Cardiac muscle cell (in vitro differentiated cells and primary cell): ENCODE measurements at regions not wholly inside any gene's neighbourhood (a gene's known extent, or its start where the extent isn't known, plus 50 kb on each side); places are given as distances from the start of the nearest gene placed in this dataset.

Experiments
- DNase-seq, 2 donors: peaks; one replicate each; pipeline versions ENCODE4 v3.0.0 to v3.0.0-alpha.2; 2010 to 2017; ENCODE audit warnings: low read depth in 1 of 2, low spot score in 1 of 2
- H3K27ac ChIP-seq: fragments of 200-600 bp; sonication (generic); 2 replicates; pipeline ENCODE4 v1.5.1; 2016
- H3K27me3 ChIP-seq: fragments of 200-600 bp; sonication (generic); 2 replicates; pipeline ENCODE4 v1.6.0; 2016; ENCODE audit warnings: control low read depth
- H3K36me3 ChIP-seq: fragments of 200-600 bp; sonication (generic); 2 replicates; pipeline ENCODE4 v1.5.1; 2016; ENCODE audit warnings: control low read depth
- H3K4me1 ChIP-seq: fragments of 200-600 bp; sonication (generic); 2 replicates; pipeline ENCODE4 v1.8.1; 2017; ENCODE audit warnings: low read depth, mild to moderate bottlenecking, mixed run types
- H3K4me3 ChIP-seq: fragments of 200-600 bp; sonication (generic); 2 replicates; pipeline ENCODE4 v1.5.1; 2016; ENCODE audit warnings: mild to moderate bottlenecking
- H3K9me3 ChIP-seq: fragments of 200-600 bp; sonication (generic); 2 replicates; pipeline ENCODE4 v1.5.1; 2017; ENCODE audit warnings: low read depth, mild to moderate bottlenecking, control low read depth
- CTCF ChIP-seq: IDR thresholded peaks from 2 replicates; pipeline ENCODE4 v1.5.1; 2012; ENCODE audit warnings: low read depth, mild to moderate bottlenecking, low read length

DNA sequence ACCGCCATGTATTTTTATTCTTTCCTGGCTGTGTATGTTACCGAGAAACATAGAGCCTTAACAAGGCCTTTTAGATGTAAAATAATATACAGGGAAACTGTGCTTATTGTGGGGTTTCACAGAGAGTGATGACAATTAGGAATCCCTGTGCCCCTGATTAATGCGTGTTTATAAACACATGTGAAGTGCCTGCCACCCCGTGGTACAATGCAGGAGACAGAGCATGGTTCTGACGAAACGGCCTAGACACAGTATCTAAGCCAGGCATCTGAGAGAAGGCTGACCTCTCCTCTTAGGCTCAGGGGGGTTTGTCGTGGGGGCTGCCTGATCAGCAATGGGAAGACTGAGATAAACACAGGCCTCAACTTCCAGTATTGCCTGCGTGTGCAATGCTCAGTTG is 200.0 kb downstream of the AJAP1 start:
- no peak overlapping the region for H3K27ac ChIP-seq
- no peak overlapping the region for H3K4me3 ChIP-seq
- H3K27me3 ChIP-seq, result no peaks in the 10 kb centered on the region
- H3K36me3 ChIP-seq, result no peaks in the 10 kb centered on the region
- no peak for DNase-seq
- TF ChIP-seq CTCF, result no peak
- H3K9me3 ChIP-seq, result no peaks in the 10 kb centered on the region
- H3K4me1 ChIP-seq, result no peaks in the 10 kb centered on the region

DNA sequence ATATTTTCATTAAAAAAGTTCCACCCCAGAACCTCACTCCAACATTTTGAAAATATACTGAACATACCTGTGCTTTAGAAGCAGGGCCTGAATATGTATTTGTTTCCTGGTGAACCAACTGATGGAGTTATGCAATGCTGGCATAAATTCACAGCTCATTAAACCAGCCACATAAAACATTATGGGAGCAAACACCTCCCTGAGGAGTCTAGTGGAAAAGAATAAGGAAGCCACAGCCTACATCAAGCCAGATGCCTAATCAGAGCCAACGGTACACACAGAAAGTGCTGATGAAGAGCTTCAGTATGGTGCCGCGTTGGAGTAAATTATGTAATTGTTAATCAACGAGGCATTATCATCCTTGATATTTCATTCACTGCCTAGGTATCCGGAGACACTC is 199.5 kb downstream of the AJAP1 start:
- no peak for DNase-seq
- Histone ChIP-seq H3K4me3 (no peak overlapping the region), H3K9me3 (no peaks in the 10 kb centered on the region), H3K36me3 (no peaks in the 10 kb centered on the region), H3K27ac (no peak overlapping the region), H3K27me3 (no peaks in the 10 kb centered on the region), H3K4me1 (no peaks in the 10 kb centered on the region)
- no peak for TF ChIP-seq CTCF

DNA sequence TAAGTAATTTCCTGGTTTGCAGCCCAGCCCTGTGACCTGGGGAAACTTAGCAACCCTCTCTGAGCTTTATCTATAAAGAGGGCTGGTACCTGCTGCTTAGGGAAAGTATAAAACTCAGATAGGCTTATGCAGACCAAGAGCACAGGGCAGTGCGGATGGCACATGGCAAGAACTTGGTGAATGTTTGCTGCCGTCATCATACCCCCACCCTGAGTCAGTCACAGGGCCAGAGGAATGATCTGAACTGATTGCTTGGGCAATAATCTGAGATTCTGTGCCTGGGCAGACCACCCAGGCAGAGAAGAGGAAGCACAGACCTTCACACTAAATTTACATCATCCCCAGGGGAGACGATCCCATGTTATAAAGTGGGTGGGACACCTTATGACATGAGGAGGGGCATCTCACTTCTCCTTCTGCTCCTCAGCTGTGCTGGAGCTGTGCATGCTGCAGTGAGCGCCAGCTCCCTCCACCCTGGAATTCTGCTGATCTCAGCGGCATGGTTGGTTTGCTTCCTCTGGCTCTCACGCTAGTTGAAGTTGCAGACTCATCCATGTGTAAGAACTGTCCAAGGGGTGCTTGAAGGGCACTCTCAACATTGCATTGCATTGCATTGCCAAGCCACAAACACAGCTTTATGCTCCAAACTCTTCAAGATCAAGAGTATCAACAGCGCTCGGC is 197.1 kb downstream of the AJAP1 start:
- no peak overlapping the region for H3K27ac ChIP-seq
- H3K27me3 ChIP-seq, result no peaks in the 10 kb centered on the region
- H3K4me3 ChIP-seq, result no peak overlapping the region
- no peaks in the 10 kb centered on the region for H3K36me3 ChIP-seq
- no peaks in the 10 kb centered on the region for H3K4me1 ChIP-seq
- no peaks in the 10 kb centered on the region for H3K9me3 ChIP-seq
- no peak for DNase-seq
- no peak for TF ChIP-seq CTCF

GRCh38 chr1:4848431-4848830 is 194.0 kb downstream of the AJAP1 start:
- TF ChIP-seq CTCF, result no peak

GRCh38 chr1:4847711-4848110 is 193.3 kb downstream of the AJAP1 start:
- H3K36me3 ChIP-seq, result no peaks in the 10 kb centered on the region
- H3K9me3 ChIP-seq, result no peaks in the 10 kb centered on the region
- H3K4me1 ChIP-seq, result no peaks in the 10 kb centered on the region
- no peak for DNase-seq
- no peaks in the 10 kb centered on the region for H3K27me3 ChIP-seq
- H3K4me3 ChIP-seq, result no peak overlapping the region
- no peak for TF ChIP-seq CTCF
- H3K27ac ChIP-seq, result no peak overlapping the region

More at GRCh38 chr1:4848431-4848830, 194.0 kb downstream of the AJAP1 start:
- Histone ChIP-seq H3K27ac (no peak overlapping the region), H3K36me3 (no peaks in the 10 kb centered on the region), H3K9me3 (no peaks in the 10 kb centered on the region), H3K4me1 (no peaks in the 10 kb centered on the region), H3K4me3 (no peak overlapping the region), H3K27me3 (no peaks in the 10 kb centered on the region)
- no peak for DNase-seq
